HEK293T (cell line): ENCODE measurements at regions not wholly inside any gene's neighbourhood (a gene's known extent, or its start where the extent isn't known, plus 50 kb on each side); places are given as distances from the start of the nearest gene placed in this dataset.

Experiments used
- ARNT ChIP-seq: fragments of 450-650 bp; IDR thresholded peaks from 2 replicates; pipeline ENCODE4 v1.6.1; 2017; ENCODE audit warnings: mild to moderate bottlenecking
- FOXK2 ChIP-seq: fragments of 450-650 bp; IDR thresholded peaks from 2 replicates; pipeline ENCODE4 v1.6.1; 2016; ENCODE audit warnings: mild to moderate bottlenecking
- LEF1 ChIP-seq: fragments of 450-650 bp; IDR thresholded peaks from 2 replicates; pipeline ENCODE4 v1.6.1; 2017; ENCODE audit warnings: mild to moderate bottlenecking, borderline replicate concordance
- NFRKB ChIP-seq: fragments of 450-650 bp; IDR thresholded peaks from 2 replicates; pipeline ENCODE4 v1.6.1; 2016; ENCODE audit warnings: mild to moderate bottlenecking, moderate library complexity
- SP1 ChIP-seq: fragments of 450-650 bp; IDR thresholded peaks from 2 replicates; pipeline ENCODE4 v1.6.1; 2017
- SUZ12 ChIP-seq: fragments of 450-650 bp; IDR thresholded peaks from 2 replicates; pipeline ENCODE4 v1.6.1; 2016; ENCODE audit warnings: mild to moderate bottlenecking

- TF ChIP-seq ARNT, result no peak
- no peak for TF ChIP-seq FOXK2
- no peak for TF ChIP-seq LEF1
- no peak for TF ChIP-seq SUZ12
- TF ChIP-seq NFRKB, result no peak
- no peak for TF ChIP-seq SP1
Measured at GRCh38 chr18:29549759-29550158, 1372.8 kb upstream of the CDH2 start.
